ENCODE measurements at regions not wholly inside any gene's neighbourhood (a gene's known extent, or its start where the extent isn't known, plus 50 kb on each side); places are given as distances from the start of the nearest gene placed in this dataset.

DNA sequence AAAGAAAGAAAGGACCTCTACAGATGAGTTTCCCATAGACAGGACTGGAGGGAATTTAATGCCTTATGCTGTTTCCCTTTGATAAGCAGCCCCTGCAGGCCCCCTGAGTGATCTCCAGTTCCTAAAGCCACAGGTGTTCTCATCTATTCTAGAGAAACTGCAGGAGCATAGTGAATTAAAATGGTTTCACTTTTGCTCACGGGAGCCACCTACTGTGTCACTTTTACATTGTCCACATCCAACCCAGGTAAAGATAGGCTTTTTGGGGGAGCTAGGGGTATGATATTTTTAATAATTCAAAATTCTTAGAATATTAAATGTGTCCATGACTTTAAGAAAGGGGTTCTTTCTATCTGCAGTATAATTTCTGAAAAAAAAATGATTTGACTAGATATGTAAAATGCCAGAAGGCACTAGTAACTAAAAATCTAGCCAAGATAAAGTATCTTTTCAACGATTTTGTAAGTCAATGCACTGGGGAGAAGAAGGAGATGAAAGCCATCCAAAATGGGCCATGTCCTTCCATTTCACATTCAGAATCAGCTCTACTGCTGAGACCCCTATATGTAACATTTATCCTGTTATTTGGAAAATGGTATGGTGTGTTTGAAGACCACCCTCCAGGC is 267.3 kb upstream of the DUSP10 start:
- TF ChIP-seq FOXM1 (IDR thresholded peaks at IDR 0.05; ENCODE audit: borderline replicate concordance), result no peak
- no peak for TF ChIP-seq SP1 (IDR thresholded peaks at IDR 0.05)
- no peak for TF ChIP-seq TARDBP (IDR thresholded peaks at IDR 0.05)
- TF ChIP-seq SUZ12 (IDR thresholded peaks at IDR 0.05), result no peak
- TF ChIP-seq PKNOX1 (IDR thresholded peaks at IDR 0.05), result no peak
- TF ChIP-seq FOXK2 (IDR thresholded peaks at IDR 0.05), result no peak
- no peak for TF ChIP-seq FOXA1 (IDR thresholded peaks at IDR 0.05)
